ENCODE measurements at regions not wholly inside any gene's neighbourhood (a gene's known extent, or its start where the extent isn't known, plus 50 kb on each side); places are given as distances from the start of the nearest gene placed in this dataset.

DNA sequence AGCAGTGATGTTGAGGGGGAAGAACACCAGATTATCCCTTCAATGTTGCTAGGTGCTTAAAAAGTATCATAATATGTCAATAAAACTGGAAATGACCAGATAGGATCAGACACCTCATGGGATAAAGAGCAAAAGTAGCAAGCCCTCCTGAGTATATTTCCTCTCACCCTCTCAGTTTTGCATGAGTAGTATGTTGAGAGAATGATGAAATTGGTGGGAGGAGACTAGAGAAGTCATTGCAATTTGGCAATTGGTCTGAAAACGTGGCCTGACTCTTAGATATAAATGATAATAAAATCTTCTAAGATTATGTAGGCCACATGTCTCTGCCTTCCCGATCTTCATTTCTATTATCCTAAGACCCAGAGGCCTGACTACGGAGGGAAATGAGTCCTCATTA lies 151.2 kb upstream of the ARRDC3 start:
- H3K9me3 ChIP-seq, result no peaks in the 10 kb centered on the region
- peaks cover 0 to 15% (median 0%) of the 10 kb centered on the region in 4 donors for H3K4me1 ChIP-seq
- TF ChIP-seq CTCF (IDR thresholded peaks at IDR 0.05), result no peak
- intact Hi-C loops (cut with DNase I; ENCODE audit: low total_unique reads), result no loop called here
- DNase-seq, result no peak
- H3K27ac ChIP-seq, result no peak overlapping the region
- H3K36me3 ChIP-seq, result no peaks in the 10 kb centered on the region
- no peak overlapping the region for H3K4me3 ChIP-seq
- H3K27me3 ChIP-seq, result no peaks in the 10 kb centered on the region

GRCh38 chr5:91532779-91533178 lies 149.7 kb upstream of the ARRDC3 start:
- H3K4me3 ChIP-seq, result no peak overlapping the region
- no peaks in the 10 kb centered on the region for H3K36me3 ChIP-seq
- no peak for DNase-seq
- peaks cover 0 to 15% (median 0%) of the 10 kb centered on the region in 4 donors for H3K4me1 ChIP-seq
- H3K9me3 ChIP-seq, result no peaks in the 10 kb centered on the region
- intact Hi-C loops (cut with DNase I; ENCODE audit: low total_unique reads), result no loop called here
- H3K27me3 ChIP-seq, result no peaks in the 10 kb centered on the region
- no peak overlapping the region for H3K27ac ChIP-seq
- TF ChIP-seq CTCF (IDR thresholded peaks at IDR 0.05), result no peak

DNA sequence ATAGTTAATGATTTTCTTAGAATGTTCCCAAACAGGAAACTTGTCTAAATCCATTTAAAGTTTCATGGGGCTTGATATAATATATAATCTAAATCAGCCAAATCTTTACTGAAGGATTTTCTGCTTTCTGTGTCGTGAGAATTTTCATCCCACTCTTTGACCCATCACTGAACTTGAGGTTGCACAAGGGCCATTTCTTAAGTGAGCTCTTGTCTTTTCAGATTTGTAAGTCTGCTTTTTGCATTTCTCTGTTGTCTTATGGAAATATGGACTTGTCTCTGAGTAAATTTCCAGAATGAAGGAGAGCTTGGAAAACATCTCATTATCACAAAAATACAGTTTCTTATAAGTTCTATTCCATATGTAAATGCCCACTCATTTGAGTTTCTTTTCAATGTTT lies 149.2 kb upstream of the ARRDC3 start:
- no peak overlapping the region for H3K4me3 ChIP-seq
- H3K9me3 ChIP-seq, result no peaks in the 10 kb centered on the region
- no peaks in the 10 kb centered on the region for H3K36me3 ChIP-seq
- H3K27ac ChIP-seq, result no peak overlapping the region
- DNase-seq, result no peak
- H3K4me1 ChIP-seq, result peaks cover 0 to 15% (median 0%) of the 10 kb centered on the region in 4 donors
- intact Hi-C loops (cut with DNase I; ENCODE audit: low total_unique reads), result no loop called here
- no peaks in the 10 kb centered on the region for H3K27me3 ChIP-seq
- TF ChIP-seq CTCF (IDR thresholded peaks at IDR 0.05), result no peak

DNA sequence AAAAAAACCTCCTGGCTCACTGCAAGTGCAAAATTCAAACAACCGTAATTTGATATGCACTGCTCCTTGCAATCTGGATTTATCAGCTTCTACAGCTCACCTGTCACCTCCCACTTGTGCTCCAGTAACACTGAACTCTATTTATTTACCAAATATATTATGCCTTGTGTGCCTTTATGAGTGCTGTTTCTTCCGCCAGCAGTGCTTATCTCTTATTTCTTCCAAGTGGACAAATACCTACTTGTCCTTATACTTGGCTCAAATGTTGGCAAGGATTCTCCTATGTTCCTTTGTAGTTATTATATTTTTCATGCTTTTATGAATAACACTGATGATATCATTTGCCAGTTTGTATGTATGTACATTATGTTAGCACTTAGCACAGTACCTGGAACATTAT lies 145.7 kb upstream of the ARRDC3 start:
- intact Hi-C loops (cut with DNase I; ENCODE audit: low total_unique reads), result no loop called here
- no peak overlapping the region for H3K27ac ChIP-seq
- H3K4me3 ChIP-seq, result no peak overlapping the region
- no peak for TF ChIP-seq CTCF (IDR thresholded peaks at IDR 0.05)
- no peaks in the 10 kb centered on the region for H3K36me3 ChIP-seq
- no peak for DNase-seq
- H3K4me1 ChIP-seq, result peaks cover 0 to 15% (median 0%) of the 10 kb centered on the region in 4 donors
- H3K27me3 ChIP-seq, result no peaks in the 10 kb centered on the region
- H3K9me3 ChIP-seq, result no peaks in the 10 kb centered on the region

- H3K4me1 ChIP-seq, result no peaks in the 10 kb centered on the region
- no peaks in the 10 kb centered on the region for H3K27me3 ChIP-seq
- H3K36me3 ChIP-seq, result no peaks in the 10 kb centered on the region
- no peak for DNase-seq
- intact Hi-C loops (cut with DNase I; ENCODE audit: low total_unique reads), result no loop called here
- no peak overlapping the region for H3K4me3 ChIP-seq
- H3K27ac ChIP-seq, result no peak overlapping the region
- H3K9me3 ChIP-seq, result no peaks in the 10 kb centered on the region
- no peak for TF ChIP-seq CTCF (IDR thresholded peaks at IDR 0.05)
Observed at GRCh38 chr5:91521785-91522184, 138.7 kb upstream of the ARRDC3 start.

GRCh38 chr5:91521334-91521733 lies 138.2 kb upstream of the ARRDC3 start:
- Histone ChIP-seq H3K27ac (no peak overlapping the region), H3K36me3 (no peaks in the 10 kb centered on the region), H3K9me3 (no peaks in the 10 kb centered on the region), H3K4me3 (no peak overlapping the region), H3K27me3 (no peaks in the 10 kb centered on the region), H3K4me1 (no peaks in the 10 kb centered on the region)
- intact Hi-C loops (cut with DNase I; ENCODE audit: low total_unique reads), result no loop called here
- no peak for DNase-seq
- no peak for TF ChIP-seq CTCF (IDR thresholded peaks at IDR 0.05)

Data from tibial artery (tissue), 4 donors.